SK-N-SH (cell line): ENCODE measurements at regions not wholly inside any gene's neighbourhood (a gene's known extent, or its start where the extent isn't known, plus 50 kb on each side); places are given as distances from the start of the nearest gene placed in this dataset.
"Not testable (repeated sequence)": the region's sequence is repeated elsewhere in the genome, so short reads cannot be mapped to it uniquely, and the experiment has no call there.

Experiments
- CTCF ChIA-PET: fragments of 300-600, 350-600 bp; formaldehyde crosslinking; extraction: SDS; loops from one replicate; lab custom pipeline; 2021; lab: Yijun Ruan, JAX
- POLR2A ChIA-PET: fragments of 350-600 bp; sonication (Branson Sonifier 250); formaldehyde crosslinking; extraction: SDS; loops from one replicate; lab custom pipeline; 2020; ENCODE audit warnings: antibody characterized with exemption, inconsistent platforms; lab: Yijun Ruan, JAX
- DNase-seq: peaks from one replicate; pipeline ENCODE4 v3.0.0; 2012
- H2AFZ ChIP-seq: fragments of 200-600 bp; sonication (generic); 2 replicates; pipeline ENCODE4 v1.8.1; 2016; ENCODE audit warnings: antibody characterized with exemption, mild to moderate bottlenecking, low read depth
- H3F3A ChIP-seq: fragments of 200-600 bp; sonication (generic); replicated peaks from 2 replicates; pipeline ENCODE3; 2016; ENCODE audit warnings: antibody characterized with exemption, mild to moderate bottlenecking; ENCODE audit not compliant: insufficient read depth
- H3K27ac ChIP-seq, 2 experiments: fragments of 200-500 bp in 1 of 2; fragments of 200-600 bp in 1 of 2; sonication (Bioruptor generic) in 1 of 2; sonication (generic), shearing (Covaris generic) in 1 of 2; 2 replicates each; pipeline versions ENCODE4 v1.5.1 to v1.6.1; 2014 to 2016; ENCODE audit warnings: low read depth in 2 of 2, inconsistent platforms in 1 of 2, low read length in 1 of 2, mild to moderate bottlenecking in 1 of 2, mixed read lengths in 1 of 2
- H3K27me3 ChIP-seq: fragments of 200-600 bp; sonication (generic), shearing (Covaris generic); 2 replicates; pipeline ENCODE4 v1.6.1; 2016; ENCODE audit warnings: mixed run types; ENCODE audit not compliant: insufficient read depth
- H3K36me3 ChIP-seq, 2 experiments: fragments of 200-500 bp in 1 of 2; fragments of 200-600 bp in 1 of 2; sonication (Bioruptor generic) in 1 of 2; sonication (generic) in 1 of 2; replicated peaks in 1 of 2; 2 replicates each; pipeline versions ENCODE3 to v1.5.1; 2014 to 2016; ENCODE audit warnings: low read length in 1 of 2, mild to moderate bottlenecking in 1 of 2; ENCODE audit not compliant: insufficient read depth in 2 of 2, control insufficient read depth in 1 of 2
- H3K4me1 ChIP-seq, 2 experiments: fragments of 200-500 bp in 1 of 2; fragments of 200-600 bp in 1 of 2; sonication (Bioruptor generic) in 1 of 2; sonication (generic), shearing (Covaris generic) in 1 of 2; 2 replicates each; pipeline versions ENCODE4 v1.5.1 to v1.6.1; 2014 to 2016; ENCODE audit warnings: low read depth in 1 of 2, low read length in 1 of 2, mixed run types in 1 of 2; ENCODE audit not compliant: insufficient read depth in 2 of 2, control insufficient read depth in 1 of 2
- H3K4me2 ChIP-seq: fragments of 200-600 bp; sonication (generic), shearing (Covaris generic); 2 replicates; pipeline ENCODE4 v1.6.1; 2017; ENCODE audit warnings: mixed run types
- H3K4me3 ChIP-seq, 2 experiments: fragments of 200-500 bp in 1 of 2; fragments of 200-600 bp in 1 of 2; sonication (Bioruptor generic) in 1 of 2; sonication (generic), shearing (Covaris generic) in 1 of 2; 2 replicates each; pipeline versions ENCODE4 v1.5.1 to v1.8.1; 2014 to 2016; ENCODE audit warnings: low read depth in 2 of 2, inconsistent platforms in 1 of 2, low read length in 1 of 2, mild to moderate bottlenecking in 1 of 2, mixed read lengths in 1 of 2, moderate library complexity in 1 of 2
- H3K79me2 ChIP-seq: fragments of 200-600 bp; sonication (generic); 2 replicates; pipeline ENCODE4 v1.8.1; 2017; ENCODE audit warnings: mild to moderate bottlenecking; ENCODE audit not compliant: insufficient read depth
- H3K9ac ChIP-seq: fragments of 200-600 bp; sonication (generic); 2 replicates; pipeline ENCODE4 v1.6.1; 2017; ENCODE audit warnings: mixed run types
- H3K9me2 ChIP-seq: fragments of 200-600 bp; sonication (generic); 2 replicates; pipeline ENCODE4 v1.6.1; 2017; ENCODE audit warnings: mixed run types
- H3K9me3 ChIP-seq: fragments of 200-600 bp; sonication (generic); 2 replicates; pipeline ENCODE4 v1.6.1; 2017; ENCODE audit warnings: mixed run types, mild to moderate bottlenecking, moderate library complexity
- H4K20me1 ChIP-seq: fragments of 200-600 bp; sonication (generic); 2 replicates; pipeline ENCODE4 v1.6.1; 2017; ENCODE audit warnings: mild to moderate bottlenecking, mixed run types; ENCODE audit not compliant: insufficient read depth
- ELF1 ChIP-seq: IDR thresholded peaks from 2 replicates; pipeline ENCODE4 v1.4.0; 2012
- EP300 ChIP-seq, 2 experiments: IDR thresholded peaks; 2 replicates each; pipeline versions ENCODE4 v1.4.0 to v1.6.1; 2012; ENCODE audit warnings: borderline replicate concordance in 1 of 2, low read depth in 1 of 2, low read length in 1 of 2
- FOXM1 ChIP-seq: IDR thresholded peaks from 2 replicates; pipeline ENCODE4 v1.4.0; 2012; ENCODE audit warnings: low read depth, mild to moderate bottlenecking
- GATA2 ChIP-seq: sonication (generic); formaldehyde crosslinking; IDR thresholded peaks from 2 replicates; pipeline ENCODE4 v1.5.0; 2020; ENCODE audit warnings: mild to moderate bottlenecking, missing genetic modification reagents
- MAX ChIP-seq: IDR thresholded peaks from 2 replicates; pipeline ENCODE4 v1.4.0; 2012; ENCODE audit warnings: low read depth
- MXI1 ChIP-seq: IDR thresholded peaks from 2 replicates; pipeline ENCODE4 v1.6.1; 2012; ENCODE audit warnings: mild to moderate bottlenecking, low read depth, low read length, improper control_type of control experiment
- NRF1 ChIP-seq: IDR thresholded peaks from 2 replicates; pipeline ENCODE4 v1.6.1; 2012; ENCODE audit warnings: low read depth, mild to moderate bottlenecking, low read length
- PBX3 ChIP-seq: IDR thresholded peaks from 2 replicates; pipeline ENCODE4; 2012
- POLR2AphosphoS5 ChIP-seq: IDR thresholded peaks from 2 replicates; pipeline ENCODE4 v1.6.1; 2012; ENCODE audit warnings: low read depth, low read length
- RFX5 ChIP-seq: IDR thresholded peaks from 2 replicates; pipeline ENCODE4 v1.6.1; 2012; ENCODE audit warnings: mild to moderate bottlenecking, improper control_type of control experiment, low read length
- RXRA ChIP-seq: IDR thresholded peaks from 2 replicates; pipeline ENCODE4 v1.4.0; 2012; ENCODE audit warnings: low read depth, mild to moderate bottlenecking, borderline replicate concordance
- SIN3A ChIP-seq: IDR thresholded peaks from 2 replicates; pipeline ENCODE4 v1.6.1; 2012; ENCODE audit warnings: low read depth, mild to moderate bottlenecking, low read length, moderate library complexity, borderline replicate concordance
- SMC3 ChIP-seq: IDR thresholded peaks from 2 replicates; pipeline ENCODE4 v1.6.1; 2012; ENCODE audit warnings: low read depth, low read length, improper control_type of control experiment
- TEAD4 ChIP-seq: IDR thresholded peaks from 2 replicates; pipeline ENCODE4 v1.4.0; 2012; ENCODE audit warnings: mild to moderate bottlenecking, borderline replicate concordance; ENCODE audit not compliant: insufficient read depth
- USF1 ChIP-seq: IDR thresholded peaks from 2 replicates; pipeline ENCODE4 v1.4.0; 2012; ENCODE audit warnings: low read depth, borderline replicate concordance
- WGBS: methylation state at CpG from one replicate; pipeline ENCODE4 v1.1.6; 2017; ENCODE audit warnings: low lambda C conversion rate; 5-methylcytosine and 5-hydroxymethylcytosine counted together
- TF ChIP-seq, protein P1 (sequence below): fragments of 200-600 bp; sonication (generic); IDR thresholded peaks from 2 replicates; pipeline ENCODE4 v1.6.1; 2017; ENCODE audit warnings: antibody characterized with exemption, mild to moderate bottlenecking, moderate library complexity

- no peaks in the 10 kb centered on the region for H3K79me2 ChIP-seq
- no peak overlapping the region for H3K4me3 ChIP-seq
- H3F3A ChIP-seq, result no peaks in the 10 kb centered on the region
- 0% methylated on average over 1 of the region's 1 CpG for WGBS
- H3K4me1 ChIP-seq, result no peaks in the 10 kb centered on the region
- H4K20me1 ChIP-seq, result no peaks in the 10 kb centered on the region
- H3K36me3 ChIP-seq, result no peaks in the 10 kb centered on the region
- CTCF ChIA-PET, result no interaction called here
- TF ChIP-seq RFX5, result no peak
- TF ChIP-seq USF1, result no peak
- no peak for TF ChIP-seq EP300 (IDR thresholded peaks at IDR 0.05; ENCODE audit: borderline replicate concordance in 1 of 2, low read depth in 1 of 2, low read length in 1 of 2)
- TF ChIP-seq NRF1, result no peak
- TF ChIP-seq PBX3, result no peak
- TF ChIP-seq, all 33 proteins: peak for 0
- Histone ChIP-seq H2AFZ (no peak overlapping the region), H3K9me3 (no peaks in the 10 kb centered on the region), H3K4me2 (no peak overlapping the region), H3K9me2 (no peaks in the 10 kb centered on the region), H3K27ac (no peak overlapping the region), H3K9ac (no peak overlapping the region), H3K27me3 (no peaks in the 10 kb centered on the region; the same call in 1 of the 2 replicates)
- POLR2A ChIA-PET, result no interaction called here
- no peak for DNase-seq
Measured at GRCh38 chr4:122083351-122083750, 68.8 kb upstream of the BLTP1 start.

DNA sequence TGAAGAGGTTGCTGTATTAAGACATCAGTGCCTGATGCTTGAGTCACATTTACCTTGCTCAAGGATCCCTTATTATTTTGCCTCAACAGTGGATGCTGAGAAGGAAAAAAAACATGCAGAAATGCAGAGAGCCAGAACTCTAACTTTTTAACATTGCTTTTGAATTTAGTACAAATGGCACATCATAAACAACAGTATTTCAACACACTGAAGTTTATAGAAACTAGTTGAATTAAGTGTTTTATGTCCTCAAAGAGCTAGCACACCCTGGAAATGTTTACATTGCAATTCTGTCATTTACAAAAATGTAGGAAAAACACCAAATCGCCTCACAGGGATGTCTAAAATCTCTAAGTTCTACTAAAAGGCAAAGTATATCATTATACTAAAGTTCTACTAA lies 69.5 kb upstream of the BLTP1 start:
- TF ChIP-seq RXRA, result no peak
- TF ChIP-seq MAX, result no peak
- TF ChIP-seq MXI1, result no peak
- no peak for TF ChIP-seq POLR2AphosphoS5
- TF ChIP-seq FOXM1, result no peak
- TF ChIP-seq SIN3A, result no peak
- TF ChIP-seq TEAD4, result no peak
- TF ChIP-seq, protein P1, sequence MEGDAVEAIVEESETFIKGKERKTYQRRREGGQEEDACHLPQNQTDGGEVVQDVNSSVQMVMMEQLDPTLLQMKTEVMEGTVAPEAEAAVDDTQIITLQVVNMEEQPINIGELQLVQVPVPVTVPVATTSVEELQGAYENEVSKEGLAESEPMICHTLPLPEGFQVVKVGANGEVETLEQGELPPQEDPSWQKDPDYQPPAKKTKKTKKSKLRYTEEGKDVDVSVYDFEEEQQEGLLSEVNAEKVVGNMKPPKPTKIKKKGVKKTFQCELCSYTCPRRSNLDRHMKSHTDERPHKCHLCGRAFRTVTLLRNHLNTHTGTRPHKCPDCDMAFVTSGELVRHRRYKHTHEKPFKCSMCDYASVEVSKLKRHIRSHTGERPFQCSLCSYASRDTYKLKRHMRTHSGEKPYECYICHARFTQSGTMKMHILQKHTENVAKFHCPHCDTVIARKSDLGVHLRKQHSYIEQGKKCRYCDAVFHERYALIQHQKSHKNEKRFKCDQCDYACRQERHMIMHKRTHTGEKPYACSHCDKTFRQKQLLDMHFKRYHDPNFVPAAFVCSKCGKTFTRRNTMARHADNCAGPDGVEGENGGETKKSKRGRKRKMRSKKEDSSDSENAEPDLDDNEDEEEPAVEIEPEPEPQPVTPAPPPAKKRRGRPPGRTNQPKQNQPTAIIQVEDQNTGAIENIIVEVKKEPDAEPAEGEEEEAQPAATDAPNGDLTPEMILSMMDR, result no peak
- no peak for TF ChIP-seq SMC3
- no peak for TF ChIP-seq ELF1
- TF ChIP-seq GATA2 (CRISPR knock-in tag), result no peak
- no peak for TF ChIP-seq NRF1
- no peaks in the 10 kb centered on the region for H3F3A ChIP-seq
- H2AFZ ChIP-seq, result no peak overlapping the region
- DNase-seq, result no peak
- 0% methylated on average over 1 of the region's 1 CpG for WGBS
- no peaks in the 10 kb centered on the region for H3K4me1 ChIP-seq
- no peaks in the 10 kb centered on the region for H3K36me3 ChIP-seq
- no peak overlapping the region for H3K4me3 ChIP-seq
- H3K9ac ChIP-seq, result no peak overlapping the region
- H4K20me1 ChIP-seq, result no peaks in the 10 kb centered on the region
- H3K9me3 ChIP-seq, result no peaks in the 10 kb centered on the region
- no peaks in the 10 kb centered on the region for H3K79me2 ChIP-seq
- no peaks in the 10 kb centered on the region; the same call in 1 of the 2 replicates for H3K27me3 ChIP-seq
- ChIA-PET CTCF (no interaction called here), POLR2A (no interaction called here)
- H3K9me2 ChIP-seq, result no peaks in the 10 kb centered on the region
- no peak overlapping the region for H3K4me2 ChIP-seq
- no peak overlapping the region for H3K27ac ChIP-seq

- H4K20me1 ChIP-seq, DNase-seq, POLR2A ChIA-PET, CTCF ChIA-PET, H3K79me2 ChIP-seq, H3K36me3 ChIP-seq, H3K4me3 ChIP-seq, H2AFZ ChIP-seq, H3K27me3 ChIP-seq, H3F3A ChIP-seq, H3K9me2 ChIP-seq, H3K27ac ChIP-seq, H3K9ac ChIP-seq, H3K4me1 ChIP-seq, H3K4me2 ChIP-seq, H3K9me3 ChIP-seq: not testable (repeated sequence)
- WGBS, result 47% methylated on average over 2 of the region's 6 CpGs
Measured at GRCh38 chr4:122077653-122078052, 74.5 kb upstream of the BLTP1 start.

GRCh38 chr4:122076835-122077234 lies 75.3 kb upstream of the BLTP1 start:
- CTCF ChIA-PET, H3K9ac ChIP-seq, DNase-seq, H3F3A ChIP-seq, H3K36me3 ChIP-seq, H3K27me3 ChIP-seq, H3K4me1 ChIP-seq, H4K20me1 ChIP-seq, H3K27ac ChIP-seq, H3K4me3 ChIP-seq, H2AFZ ChIP-seq, H3K9me2 ChIP-seq, H3K9me3 ChIP-seq, H3K79me2 ChIP-seq, H3K4me2 ChIP-seq, POLR2A ChIA-PET: not testable (repeated sequence)
- WGBS, result 0% methylated on average over 2 of the region's 2 CpGs
